ENCODE measurements at regions not wholly inside any gene's neighbourhood (a gene's known extent, or its start where the extent isn't known, plus 50 kb on each side); places are given as distances from the start of the nearest gene placed in this dataset.

DNA sequence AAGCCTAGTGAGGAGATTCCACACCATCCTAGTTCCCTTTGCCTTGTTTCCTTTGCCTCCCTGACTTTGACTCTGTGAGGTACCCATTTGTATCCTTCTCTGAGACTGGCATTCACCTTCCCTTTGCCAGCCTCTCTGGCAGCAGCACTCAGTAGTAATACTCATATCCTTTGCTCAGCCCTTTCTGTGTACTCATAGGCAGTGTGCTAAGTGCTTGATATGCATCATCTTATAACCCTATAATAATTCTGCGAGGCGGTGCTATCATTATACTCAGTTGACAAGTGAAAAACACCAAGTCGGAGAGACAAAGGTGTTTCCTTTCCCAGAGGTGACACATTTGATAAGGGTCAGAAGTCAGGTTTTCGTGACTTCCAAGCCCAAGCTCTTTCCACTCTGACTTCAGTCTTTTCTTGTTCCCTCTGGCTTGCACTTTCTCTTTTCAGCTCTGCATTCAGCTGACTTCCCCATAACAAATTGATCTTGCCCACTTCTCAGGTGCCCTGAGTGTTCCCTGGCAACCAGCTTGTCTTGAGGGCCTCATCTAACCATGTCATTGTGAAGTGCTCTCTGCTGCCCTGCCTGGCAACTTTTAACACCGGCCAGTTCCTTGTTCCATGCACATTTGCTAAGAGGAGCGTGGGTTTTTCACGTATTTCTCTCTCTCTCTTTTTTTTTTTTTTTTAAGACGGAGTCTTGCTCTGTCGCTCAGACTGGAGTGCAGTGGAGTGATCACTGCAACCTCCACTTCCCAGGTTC lies 94.5 kb upstream of the UPP2 start:
- DNase-seq: no peak

DNA sequence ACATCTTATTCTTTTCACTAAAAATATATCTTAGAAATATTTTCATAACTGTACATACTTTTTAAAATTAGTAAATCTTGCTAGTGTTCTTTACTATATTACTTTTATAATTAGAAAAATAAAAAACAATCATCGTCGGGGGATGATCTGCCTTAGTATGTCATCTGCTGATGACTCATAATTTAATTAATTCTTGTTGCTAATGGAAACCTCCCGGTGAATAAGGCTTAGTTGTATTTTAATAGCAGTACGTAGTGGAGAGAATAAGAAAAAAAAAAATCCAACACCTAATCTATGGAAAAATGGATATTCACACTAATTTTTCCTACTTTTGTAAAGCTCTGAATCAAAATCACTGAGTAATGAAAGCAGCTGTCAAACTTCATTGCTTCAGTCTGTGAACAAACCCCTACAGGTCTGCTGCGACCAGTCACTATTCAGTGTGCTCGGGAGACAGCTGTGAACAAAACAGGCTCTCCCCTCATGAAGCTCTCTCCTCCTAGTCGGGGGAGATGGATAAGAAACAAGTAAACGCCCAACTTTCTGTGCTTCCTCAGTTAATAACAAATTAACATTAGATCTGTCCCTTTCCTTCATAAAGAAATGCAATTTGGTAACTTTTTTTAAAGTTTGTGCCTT lies 97.4 kb upstream of the UPP2 start:
- no peak for DNase-seq

DNA sequence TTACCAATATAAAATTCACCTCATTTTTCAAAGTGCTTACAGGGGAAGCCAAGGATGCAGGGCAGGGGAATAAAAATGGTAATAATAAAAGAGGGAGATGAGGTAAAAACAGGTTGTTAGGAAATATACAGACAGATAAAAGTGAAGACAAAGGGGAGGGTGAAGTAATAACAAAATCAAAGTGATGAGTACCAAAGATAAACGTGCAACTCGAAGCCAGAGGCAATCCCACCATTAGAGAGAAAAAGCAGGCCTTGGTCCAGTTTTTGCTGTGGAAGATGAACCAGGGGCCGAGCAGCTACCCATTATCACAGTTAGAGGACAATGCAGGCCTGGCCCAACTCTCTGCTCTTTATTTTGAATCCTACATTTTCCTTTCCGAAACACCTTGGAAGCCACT lies 99.6 kb upstream of the UPP2 start:
- no peak for DNase-seq

DNA sequence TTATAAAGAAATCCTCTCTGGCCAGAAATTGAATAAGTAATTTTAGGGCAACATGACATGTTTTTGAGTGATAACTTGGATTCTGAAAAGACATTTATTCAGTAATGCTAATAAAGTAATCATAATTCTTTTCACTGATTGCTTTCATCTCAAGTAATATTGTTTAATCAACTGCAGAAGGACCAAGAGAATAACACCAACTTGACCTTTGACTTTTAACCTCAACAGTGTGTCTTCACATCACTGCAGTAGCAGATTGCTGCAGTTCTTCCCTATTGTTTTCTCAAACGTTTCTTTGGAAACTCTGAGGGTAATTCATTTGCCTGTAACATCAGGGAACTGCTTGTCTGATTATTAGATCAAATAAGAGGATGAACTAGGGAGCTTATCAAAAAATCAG lies 104.9 kb upstream of the UPP2 start:
- DNase-seq: no peak

DNA sequence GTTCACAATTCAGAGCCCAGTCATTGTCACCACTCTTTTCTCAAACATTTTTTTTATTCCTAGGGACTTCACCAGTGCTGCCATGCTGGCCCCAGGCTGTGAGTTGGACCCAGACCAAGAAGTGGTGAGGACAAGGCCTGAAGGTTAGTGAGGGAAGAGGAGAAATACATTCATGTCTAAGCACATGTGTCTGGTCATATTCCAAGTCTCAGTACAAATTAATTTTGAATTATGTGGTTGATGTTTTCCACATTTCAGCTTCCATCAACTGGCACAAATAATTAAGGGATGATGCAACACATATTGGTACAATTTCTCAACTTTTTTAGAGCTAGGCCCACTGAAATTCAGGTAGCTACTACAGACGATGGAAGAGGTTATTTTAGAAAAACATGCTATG lies 106.6 kb upstream of the UPP2 start:
- DNase-seq: no peak

DNA sequence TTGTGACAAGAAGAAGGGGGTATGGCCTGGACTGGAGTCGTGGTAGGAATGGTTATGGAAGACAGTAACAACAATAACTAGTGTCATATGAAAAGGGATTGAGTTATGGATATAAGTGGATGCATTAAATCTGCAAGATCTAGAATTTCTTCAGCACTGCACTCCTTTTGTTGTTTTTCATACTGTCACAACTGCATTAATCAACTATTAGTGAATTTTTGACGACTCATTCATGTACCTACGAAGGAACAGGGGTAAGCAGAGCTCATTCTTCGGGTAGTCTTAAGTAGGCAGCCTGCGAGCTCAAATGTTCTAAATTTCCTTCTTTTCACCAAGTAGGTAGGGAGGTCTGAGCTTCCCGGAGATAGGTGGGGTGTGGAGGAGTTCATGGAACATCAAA lies 109.7 kb upstream of the UPP2 start:
- DNase-seq: no peak

DNA sequence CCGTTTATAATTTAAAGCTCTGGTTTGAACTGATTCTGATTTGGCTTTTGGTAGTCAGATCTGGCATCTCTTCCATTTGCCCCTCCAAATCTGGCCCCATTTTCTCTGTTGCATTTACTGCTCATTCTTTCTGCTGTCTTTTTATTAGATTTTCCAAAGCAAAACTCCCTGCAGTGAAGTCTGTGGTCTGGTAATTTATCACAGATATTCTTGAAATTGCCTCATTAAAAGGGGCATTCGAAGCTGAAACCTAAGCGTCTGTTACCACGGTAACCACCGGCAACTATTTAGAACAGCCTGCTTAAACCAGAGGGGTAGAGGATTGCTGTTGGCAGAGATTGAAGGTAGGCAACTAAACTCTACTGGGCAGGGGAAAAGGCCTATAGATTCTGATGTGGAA lies 111.5 kb upstream of the UPP2 start:
- DNase-seq: no peak

DNA sequence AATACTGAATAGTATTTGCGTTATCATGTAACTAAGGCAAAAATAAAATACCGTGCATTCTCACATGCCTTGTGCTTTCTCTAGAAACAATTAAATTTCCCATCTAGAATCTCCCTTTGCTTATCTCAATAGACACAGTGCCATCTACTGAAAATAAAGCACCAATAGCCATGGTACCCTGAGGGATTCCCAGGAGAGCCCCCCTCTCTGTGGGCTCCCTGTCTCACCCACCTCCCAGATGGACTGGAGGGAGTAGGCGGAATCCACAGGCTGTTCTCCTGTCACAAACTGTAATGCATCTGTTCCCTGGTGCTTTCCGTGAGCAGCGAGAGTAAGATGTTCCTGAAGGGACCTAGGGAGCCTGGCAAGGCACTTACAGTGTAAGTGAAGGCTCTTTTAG lies 112.4 kb upstream of the UPP2 start:
- DNase-seq: no peak

DNA sequence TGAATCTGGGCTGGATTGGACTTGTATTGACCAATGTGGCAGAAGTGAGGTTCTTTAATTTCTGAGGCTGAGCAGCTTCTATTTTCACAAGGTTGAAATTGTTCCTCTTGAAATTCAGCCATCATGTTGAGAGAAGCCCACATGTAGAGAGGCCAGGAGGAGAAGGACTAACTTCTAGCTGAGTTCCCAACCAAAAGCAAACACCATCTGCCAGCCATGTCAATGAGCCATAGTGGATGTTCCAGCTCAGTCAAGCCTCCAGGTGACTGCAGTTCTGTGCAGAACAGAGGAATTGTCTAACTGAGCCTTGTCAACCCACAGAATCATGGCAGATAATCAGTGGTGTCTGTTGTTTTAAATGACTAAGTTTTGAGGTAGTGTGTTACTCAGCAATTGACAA lies 110.6 kb upstream of the ACVR1 start:
- DNase-seq: no peak

DNA sequence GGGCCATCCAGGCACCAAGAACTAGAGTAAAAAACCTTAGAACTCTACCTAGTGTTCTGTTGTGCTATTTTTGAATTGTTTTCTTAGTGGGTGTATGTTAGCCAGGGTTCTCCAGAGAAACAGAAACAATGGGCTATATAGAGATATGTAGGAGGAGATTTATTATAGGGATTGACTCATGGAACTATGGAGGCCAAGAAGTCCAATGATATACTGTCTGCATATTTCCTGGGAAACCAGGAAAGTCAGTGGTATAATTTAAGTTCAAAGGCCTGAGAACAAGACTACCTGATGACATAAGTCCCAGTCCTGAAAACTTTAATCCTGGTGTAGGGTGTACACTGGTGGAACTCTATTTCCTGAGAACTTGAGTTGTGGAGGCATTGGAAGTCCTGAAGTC lies 108.7 kb upstream of the ACVR1 start:
- no peak for DNase-seq

DNA sequence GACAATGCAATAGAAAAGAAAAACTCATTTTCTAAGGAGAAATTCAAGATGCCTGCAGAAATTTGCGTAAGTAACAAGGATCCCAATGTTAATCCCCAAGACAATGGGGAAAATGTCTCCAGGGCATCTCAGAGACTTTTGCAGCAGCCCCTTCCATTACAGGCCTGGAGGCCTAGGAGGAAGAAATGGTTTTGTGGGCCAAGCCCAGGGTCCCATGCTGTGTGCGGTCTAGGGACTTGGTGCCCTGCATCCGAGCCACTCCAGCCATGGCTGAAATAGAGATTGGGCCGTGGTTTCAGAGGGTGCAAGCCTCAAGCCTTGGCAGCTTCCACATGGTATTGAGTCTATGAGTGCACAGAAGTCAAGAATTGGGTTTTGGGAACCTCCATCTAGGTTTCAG lies 103.9 kb upstream of the ACVR1 start:
- DNase-seq: no peak

DNA sequence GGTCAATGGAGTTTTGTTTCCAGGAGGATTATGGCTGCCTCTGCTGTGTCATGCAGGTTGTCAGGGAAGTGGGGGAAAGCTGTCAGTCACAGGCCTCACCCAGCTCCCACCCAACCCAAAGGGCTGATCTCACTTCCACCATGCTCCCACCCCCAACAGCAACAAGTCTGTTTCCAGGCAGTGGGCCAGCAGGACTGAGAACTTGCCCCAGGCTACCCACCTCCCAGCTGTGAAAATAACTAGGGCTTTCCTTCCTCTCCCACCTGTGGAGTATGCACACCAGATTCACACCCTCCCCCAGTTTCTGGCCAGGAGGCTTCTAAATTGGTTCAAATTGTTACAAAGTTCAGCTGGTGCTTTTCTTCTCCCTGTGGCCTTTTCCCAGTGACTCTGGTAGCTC lies 95.6 kb upstream of the ACVR1 start:
- no peak for DNase-seq

DNA sequence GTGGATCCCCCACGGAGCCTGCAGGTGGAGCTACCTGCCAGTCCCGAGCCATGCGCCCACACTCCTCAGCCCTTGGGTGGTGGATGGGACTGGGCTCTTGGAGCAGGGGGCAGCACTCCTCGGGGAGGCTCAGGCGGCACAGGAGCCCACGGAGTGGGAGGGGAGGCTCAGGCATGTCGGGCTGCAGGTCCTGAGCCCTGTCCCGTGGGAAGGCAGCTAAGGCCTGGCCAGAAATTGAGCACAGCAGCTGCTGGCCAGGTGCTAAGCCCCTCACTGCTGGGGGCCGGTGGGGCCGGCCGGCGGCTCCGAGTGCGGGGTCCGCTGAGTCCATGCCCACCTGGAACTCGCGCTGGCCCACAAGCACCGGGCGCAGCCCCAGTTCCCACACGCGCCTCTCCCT lies 91.7 kb upstream of the ACVR1 start:
- no peak for DNase-seq

DNA sequence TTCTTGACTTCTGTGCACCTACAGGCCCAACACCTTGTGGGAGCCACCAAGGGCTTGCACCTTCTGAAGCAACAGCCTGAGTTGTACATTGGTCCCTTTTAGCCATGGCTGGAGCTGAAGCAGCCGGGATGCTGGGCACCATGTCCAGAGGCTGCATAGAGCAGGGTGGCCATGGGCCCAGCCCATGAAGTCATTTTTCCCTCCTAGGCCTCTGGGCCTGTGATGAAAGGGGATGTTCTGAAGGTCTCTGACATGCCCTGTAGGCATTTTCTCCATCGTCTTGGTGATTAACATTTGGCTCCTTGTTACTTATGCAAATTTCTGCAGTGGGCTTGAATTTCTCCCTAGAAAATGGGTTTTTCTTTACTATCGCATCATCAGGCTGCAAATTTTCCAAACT lies 83.1 kb upstream of the ACVR1 start:
- DNase-seq: no peak

DNA sequence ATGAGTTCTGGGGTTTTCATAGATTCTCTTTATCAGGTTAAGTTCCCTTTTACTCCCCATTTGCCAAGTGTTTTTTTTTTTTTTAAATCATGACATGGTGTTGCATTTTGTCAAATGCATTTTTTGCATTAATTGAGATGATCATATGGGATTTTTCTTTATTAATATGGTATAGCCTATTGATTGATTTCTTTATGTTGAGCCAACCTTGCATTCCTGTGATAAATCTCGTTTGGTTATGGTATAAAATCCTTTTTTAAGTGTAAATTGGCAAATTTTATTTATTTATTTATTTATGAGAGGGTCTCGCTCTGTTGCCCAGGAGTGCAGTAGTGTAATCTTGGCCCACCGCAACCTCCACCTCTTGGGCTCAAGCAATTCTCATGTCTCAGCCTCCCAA lies 81.5 kb upstream of the ACVR1 start:
- DNase-seq: no peak

DNA sequence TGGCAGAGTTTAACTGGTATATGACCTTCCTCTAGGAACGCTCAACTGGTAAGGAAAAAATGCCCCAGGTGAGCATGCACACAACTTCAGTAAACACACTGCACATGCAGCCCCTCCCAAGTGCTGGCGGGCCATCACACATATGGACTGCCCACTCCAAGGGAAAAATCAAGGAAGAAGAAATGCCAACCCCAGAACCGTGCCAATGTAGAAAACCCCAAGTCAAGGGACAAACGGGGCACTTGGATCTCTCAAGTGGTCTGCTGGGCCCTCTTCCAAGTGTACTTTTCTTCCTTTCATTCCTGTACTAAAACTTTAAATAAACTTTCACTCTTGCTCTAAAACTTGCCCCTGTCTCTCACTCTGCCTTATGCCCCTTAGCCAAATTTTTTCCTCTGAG lies 76.4 kb upstream of the ACVR1 start:
- DNase-seq: no peak

DNA sequence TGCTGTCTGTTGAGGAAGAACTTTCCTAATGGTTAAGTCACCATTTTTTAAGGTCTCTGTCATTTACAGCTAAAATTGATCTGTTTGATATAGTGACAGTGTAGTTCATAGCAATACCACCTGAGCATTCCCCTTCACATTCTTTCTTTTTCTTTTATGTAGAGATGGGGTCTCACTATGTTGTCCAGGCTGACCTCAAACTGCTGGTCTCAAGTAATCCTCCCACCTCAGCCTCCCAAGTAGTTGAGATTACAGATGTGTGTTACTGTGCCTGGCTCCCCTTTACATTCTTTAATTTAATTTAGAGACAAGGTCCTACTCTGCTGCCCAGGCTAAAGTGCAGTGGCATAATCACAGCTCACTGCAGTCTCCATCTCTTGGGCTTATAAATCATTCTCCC lies 72.7 kb upstream of the ACVR1 start:
- no peak for DNase-seq

DNA sequence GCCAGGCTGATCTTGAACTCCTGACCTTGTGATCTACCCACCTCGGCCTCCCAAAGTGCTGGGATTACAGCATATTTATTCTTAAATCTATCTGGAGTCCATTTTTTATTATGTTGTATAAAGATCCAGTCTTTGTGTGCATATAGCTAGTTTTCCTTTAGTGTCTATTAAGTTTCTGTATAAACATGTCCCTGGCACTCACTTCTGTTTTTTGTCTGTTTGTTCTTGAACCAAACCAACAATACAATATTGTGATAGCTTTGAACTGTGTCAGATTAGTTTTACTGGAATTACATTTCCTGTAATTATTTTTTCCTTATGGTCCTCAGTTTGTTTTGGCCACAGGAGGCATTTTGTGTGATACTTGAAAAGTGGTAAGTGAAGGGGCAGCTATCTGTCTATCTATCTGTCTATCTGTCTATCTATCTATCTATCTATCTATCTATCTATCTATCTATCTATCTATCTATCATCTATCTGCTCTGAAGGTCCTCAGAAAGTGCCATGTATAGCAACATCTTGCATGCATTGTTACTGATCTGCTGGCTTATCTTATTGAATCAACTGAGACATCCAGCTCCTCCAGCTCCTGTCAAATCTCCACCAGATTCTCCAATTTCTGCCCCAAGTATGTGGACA lies 70.9 kb upstream of the ACVR1 start:
- DNase-seq: no peak

DNA sequence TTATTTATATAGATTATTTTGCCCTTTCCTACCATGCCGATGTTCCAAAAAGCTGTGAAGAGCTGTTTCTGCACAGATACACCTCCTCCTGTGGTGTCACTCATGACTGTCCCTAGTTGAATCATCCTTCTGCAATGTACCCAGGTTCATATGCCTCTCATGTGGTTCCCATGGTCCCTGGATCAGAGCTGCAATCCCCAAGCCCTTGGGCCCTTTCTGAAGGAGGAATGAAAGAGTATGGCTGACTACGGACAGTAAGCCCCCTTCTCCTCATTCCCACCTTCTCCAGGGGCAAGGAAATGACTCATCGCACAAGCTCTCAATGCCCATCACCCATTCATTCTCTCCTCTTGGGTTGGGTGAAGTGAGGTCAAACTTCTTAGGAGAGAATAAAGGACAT lies 63.9 kb upstream of the ACVR1 start:
- DNase-seq: no peak

DNA sequence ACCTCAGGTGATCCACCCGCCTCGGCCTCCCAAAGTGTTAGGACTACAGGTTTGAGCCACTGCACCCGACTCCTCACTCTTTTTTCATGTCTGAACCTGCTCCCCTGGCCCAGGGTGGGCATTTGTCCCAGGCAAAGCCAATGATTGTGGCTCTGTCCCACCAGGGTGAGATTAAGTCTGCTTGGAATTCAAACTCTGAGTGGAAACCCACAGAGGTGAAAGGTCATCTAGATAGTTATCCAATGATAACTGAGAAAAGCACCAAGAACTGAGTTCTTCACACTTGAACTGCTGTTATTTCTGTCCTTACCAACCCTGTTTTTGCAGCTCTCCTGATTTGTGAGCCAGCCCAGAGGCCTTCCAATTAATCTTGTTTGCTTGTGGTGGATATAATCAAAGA lies 62.4 kb upstream of the ACVR1 start:
- DNase-seq: no peak

DNA sequence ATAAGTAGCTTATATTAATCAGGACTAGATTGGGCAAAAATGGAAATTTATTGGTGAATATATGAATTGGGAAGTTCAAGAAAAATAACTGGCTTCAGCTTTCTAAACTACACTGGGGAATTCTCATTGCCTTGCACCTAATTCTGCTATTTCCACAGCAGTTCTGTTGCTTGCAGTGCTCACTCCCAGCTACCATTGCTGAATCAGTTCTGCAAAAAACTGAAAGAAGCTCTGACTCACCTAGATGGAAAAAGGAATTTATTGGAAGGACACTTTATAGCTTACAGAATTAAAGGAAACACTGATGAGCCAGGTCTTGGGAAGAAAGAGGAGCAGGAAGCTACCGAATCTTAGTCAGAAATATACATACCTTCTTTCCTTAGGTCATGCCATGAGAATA lies 60.3 kb upstream of the ACVR1 start:
- DNase-seq: no peak

DNA sequence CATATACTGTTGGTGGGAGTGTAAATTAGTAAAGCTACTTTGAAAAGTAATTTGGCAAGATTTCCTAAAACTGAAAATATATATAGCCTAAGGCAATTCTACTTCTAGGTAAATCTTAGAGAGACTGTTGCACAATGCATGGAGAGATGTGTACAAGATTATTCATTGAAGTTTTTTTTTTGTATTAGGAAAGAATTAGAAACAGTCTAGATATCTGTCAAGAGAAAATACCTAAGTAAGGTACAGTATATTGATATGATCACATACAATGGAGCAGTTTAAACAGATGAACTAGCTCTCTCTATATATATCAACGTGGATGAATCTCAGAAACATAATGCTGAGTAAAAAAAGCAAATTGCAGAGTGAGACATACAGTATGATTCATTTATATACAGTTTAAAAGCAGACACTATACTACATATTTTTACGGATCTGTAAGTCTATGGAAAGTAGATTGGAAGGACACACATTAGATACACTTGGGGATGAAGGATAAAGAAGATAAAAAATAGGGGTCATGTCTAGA lies 59.3 kb upstream of the ACVR1 start:
- DNase-seq: no peak

DNA sequence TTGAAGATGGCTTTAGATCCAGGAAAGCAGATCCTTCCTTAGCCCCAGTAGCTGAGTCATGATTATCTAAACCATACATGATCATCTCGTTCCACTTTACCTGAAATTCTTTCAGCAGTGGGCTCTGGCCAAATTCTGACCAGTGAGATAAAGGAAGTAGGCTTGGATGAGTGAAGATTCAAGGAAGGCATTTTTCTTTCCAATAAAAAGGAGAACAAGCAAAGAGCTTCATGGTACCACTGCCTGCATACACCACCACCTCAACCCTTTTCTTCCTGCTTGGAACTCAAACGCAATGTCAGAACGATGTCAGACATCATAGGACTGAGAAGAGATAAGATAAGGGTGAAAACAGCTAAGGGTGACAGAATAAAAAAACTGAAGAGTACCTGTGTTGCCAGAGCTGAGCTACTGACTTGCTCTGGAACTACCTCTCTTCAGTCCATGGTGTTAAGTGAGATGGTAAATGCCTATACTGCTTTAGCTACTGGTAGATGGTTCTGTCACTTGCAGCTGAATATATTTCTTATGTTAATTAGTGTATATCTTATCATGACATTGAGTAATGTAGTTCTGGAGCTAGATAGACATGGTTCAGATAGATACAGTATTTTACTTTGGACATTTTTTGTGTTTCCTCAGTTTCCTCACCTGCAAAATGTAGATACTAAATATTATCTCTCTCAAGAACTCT lies 58.7 kb upstream of the ACVR1 start:
- no peak for DNase-seq
